ENCODE measurements at regions not wholly inside any gene's neighbourhood (a gene's known extent, or its start where the extent isn't known, plus 50 kb on each side); places are given as distances from the start of the nearest gene placed in this dataset.

- TF ChIP-seq ZNF274 (IDR thresholded peaks at IDR 0.05; ENCODE audit: low read depth, low read length): no peak
- TF ChIP-seq YY1 (IDR thresholded peaks at IDR 0.05; ENCODE audit: insufficient read depth, insufficient read length): no peak
These were observed 244.0 kb upstream of the MDGA2 start for GRCh38 chr14:47919334-47919846.
